ENCODE measurements at regions not wholly inside any gene's neighbourhood (a gene's known extent, or its start where the extent isn't known, plus 50 kb on each side); places are given as distances from the start of the nearest gene placed in this dataset.
A peak's percentile ranks its signal among the peaks of the same experiment; 100 is the strongest.
"Not testable (repeated sequence)": the region's sequence is repeated elsewhere in the genome, so short reads cannot be mapped to it uniquely, and the experiment has no call there.

- no peak for DNase-seq
Observed at GRCh38 chr10:123323884-123324283, 169.7 kb downstream of the BUB3 start.

- no peak for DNase-seq
Observed at GRCh38 chr10:123325663-123326190, 171.5 kb downstream of the BUB3 start.

GRCh38 chr10:123326674-123327073 lies 172.5 kb downstream of the BUB3 start:
- DNase-seq: no peak

GRCh38 chr10:123327450-123327849 lies 173.2 kb downstream of the BUB3 start:
- DNase-seq: no peak

GRCh38 chr10:123327896-123328295 lies 173.7 kb downstream of the BUB3 start:
- DNase-seq: no peak

GRCh38 chr10:123331438-123331837 lies 177.2 kb downstream of the BUB3 start:
- peak; percentile 10 for DNase-seq

- DNase-seq: no peak
Observed at GRCh38 chr10:123346581-123346980, 192.4 kb downstream of the BUB3 start.

GRCh38 chr10:123348691-123349572 lies 194.7 kb downstream of the BUB3 start:
- no peak for DNase-seq

- no peak for DNase-seq
Observed at GRCh38 chr10:123351715-123352114, 197.5 kb downstream of the BUB3 start.

GRCh38 chr10:123354521-123354920 lies 200.3 kb downstream of the BUB3 start:
- no peak for DNase-seq

- DNase-seq: no peak
Observed at GRCh38 chr10:123355748-123356481, 201.7 kb downstream of the BUB3 start.

GRCh38 chr10:123356799-123357198 lies 202.6 kb downstream of the BUB3 start:
- DNase-seq: no peak

- no peak for DNase-seq
Observed at GRCh38 chr10:123357421-123357930, 203.3 kb downstream of the BUB3 start.

- DNase-seq: no peak
Observed at GRCh38 chr10:123359539-123359938, 205.3 kb downstream of the BUB3 start.

GRCh38 chr10:123361832-123362231 lies 207.6 kb downstream of the BUB3 start:
- DNase-seq: no peak

- no peak for DNase-seq
Observed at GRCh38 chr10:123367195-123367594, 213.0 kb downstream of the BUB3 start.

GRCh38 chr10:123371626-123372025 lies 217.4 kb downstream of the BUB3 start:
- DNase-seq: not testable (repeated sequence)

GRCh38 chr10:123373591-123373990 lies 219.4 kb downstream of the BUB3 start:
- DNase-seq: no peak

GRCh38 chr10:123375097-123375496 lies 220.9 kb downstream of the BUB3 start:
- DNase-seq: no peak

GRCh38 chr10:123375738-123376137 lies 221.5 kb downstream of the BUB3 start:
- no peak for DNase-seq

- no peak for DNase-seq
Observed at GRCh38 chr10:123377883-123378282, 223.7 kb downstream of the BUB3 start.

- DNase-seq: no peak
Observed at GRCh38 chr10:123378302-123378701, 224.1 kb downstream of the BUB3 start.

GRCh38 chr10:123379156-123379555 lies 225.0 kb downstream of the BUB3 start:
- DNase-seq: no peak
